ENCODE measurements at regions not wholly inside any gene's neighbourhood (a gene's known extent, or its start where the extent isn't known, plus 50 kb on each side); places are given as distances from the start of the nearest gene placed in this dataset.

DNA sequence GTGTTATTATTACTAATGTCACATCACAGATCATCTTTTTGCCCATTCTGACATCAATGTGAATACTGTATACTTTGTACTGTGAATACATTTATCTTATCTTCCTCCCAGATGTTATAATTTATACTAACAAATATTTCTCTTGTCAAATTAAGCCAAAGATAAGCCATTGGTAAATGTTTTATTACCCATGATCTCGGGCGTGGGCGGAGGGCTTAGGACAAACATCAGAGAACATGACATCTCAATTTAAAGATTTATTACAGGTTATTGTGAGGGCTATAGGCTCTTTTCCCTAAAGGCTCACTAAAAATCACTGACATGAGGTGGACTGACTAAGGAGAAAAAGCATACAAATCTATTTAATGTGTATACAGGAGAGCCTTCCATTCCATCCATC is 58.2 kb upstream of the DGKB start:
- TF ChIP-seq POLR2AphosphoS5 (IDR thresholded peaks at IDR 0.05), result no peak
- no peak for TF ChIP-seq POLR2A (IDR thresholded peaks at IDR 0.05)
